ENCODE measurements at regions not wholly inside any gene's neighbourhood (a gene's known extent, or its start where the extent isn't known, plus 50 kb on each side); places are given as distances from the start of the nearest gene placed in this dataset.

GRCh38 chr4:141810038-141810711 is 173.8 kb downstream of the IL15 start:
- H3K4me1 ChIP-seq = no peaks in the 10 kb centered on the region
- WGBS, 2 donors = 69 to 70% methylated on average over 5 of the region's 5 CpGs
- peaks cover 0 to 5% of the 10 kb centered on the region in 2 donors for H3K27me3 ChIP-seq
- no peak for DNase-seq (ENCODE audit: low spot score in 2 of 2)
- no peaks in the 10 kb centered on the region for H3K36me3 ChIP-seq
- H3K27ac ChIP-seq = no peak overlapping the region
- no peak for TF ChIP-seq POLR2A (IDR thresholded peaks at IDR 0.05)
- TF ChIP-seq EP300 (IDR thresholded peaks at IDR 0.05) = no peak
- TF ChIP-seq CTCF (IDR thresholded peaks at IDR 0.05) = no peak
- H3K9me3 ChIP-seq = no peaks in the 10 kb centered on the region
- no peak overlapping the region for H3K4me3 ChIP-seq

- Histone ChIP-seq H3K4me3 (no peak overlapping the region), H3K36me3 (no peaks in the 10 kb centered on the region), H3K27me3 (peaks cover 0 to 5% of the 10 kb centered on the region in 2 donors), H3K4me1 (no peaks in the 10 kb centered on the region), H3K27ac (no peak overlapping the region), H3K9me3 (no peaks in the 10 kb centered on the region)
- no peak for DNase-seq (ENCODE audit: low spot score in 2 of 2)
- 91 to 93% methylated on average over 6 of the region's 6 CpGs for whole genome bisulfite sequencing, 2 donors
- TF ChIP-seq CTCF (IDR thresholded peaks at IDR 0.05) (no peak), POLR2A (IDR thresholded peaks at IDR 0.05) (no peak), EP300 (IDR thresholded peaks at IDR 0.05) (no peak)
Measured at GRCh38 chr4:141810712-141811375, 174.5 kb downstream of the IL15 start.

- Histone ChIP-seq H3K36me3 (no peaks in the 10 kb centered on the region), H3K4me3 (no peak overlapping the region), H3K9me3 (no peaks in the 10 kb centered on the region), H3K27ac (no peak overlapping the region), H3K27me3 (peaks cover 0 to 5% of the 10 kb centered on the region in 2 donors), H3K4me1 (no peaks in the 10 kb centered on the region)
- DNase-seq (ENCODE audit: low spot score in 2 of 2) = no peak
- TF ChIP-seq CTCF (IDR thresholded peaks at IDR 0.05) (no peak), POLR2A (IDR thresholded peaks at IDR 0.05) (no peak), EP300 (IDR thresholded peaks at IDR 0.05) (no peak)
Measured at GRCh38 chr4:141812158-141812557, 175.8 kb downstream of the IL15 start.

- Histone ChIP-seq H3K27ac (no peak overlapping the region), H3K36me3 (no peaks in the 10 kb centered on the region), H3K9me3 (no peaks in the 10 kb centered on the region), H3K27me3 (no peaks in the 10 kb centered on the region), H3K4me1 (no peaks in the 10 kb centered on the region), H3K4me3 (no peak overlapping the region)
- no peak for TF ChIP-seq EP300 (IDR thresholded peaks at IDR 0.05)
- no peak for TF ChIP-seq CTCF (IDR thresholded peaks at IDR 0.05)
- no peak for TF ChIP-seq POLR2A (IDR thresholded peaks at IDR 0.05)
- no peak for DNase-seq (ENCODE audit: low spot score in 2 of 2)
Measured at GRCh38 chr4:141814499-141814898, 178.1 kb downstream of the IL15 start.

- DNase-seq (ENCODE audit: low spot score in 2 of 2) = no peak
- no peak overlapping the region for H3K4me3 ChIP-seq
- no peaks in the 10 kb centered on the region for H3K27me3 ChIP-seq
- WGBS, 2 donors = 71 to 97% methylated on average over 3 of the region's 3 CpGs
- no peak overlapping the region for H3K27ac ChIP-seq
- no peaks in the 10 kb centered on the region for H3K36me3 ChIP-seq
- no peaks in the 10 kb centered on the region for H3K9me3 ChIP-seq
- TF ChIP-seq EP300 (IDR thresholded peaks at IDR 0.05) = no peak
- TF ChIP-seq CTCF (IDR thresholded peaks at IDR 0.05) = no peak
- TF ChIP-seq POLR2A (IDR thresholded peaks at IDR 0.05) = no peak
- H3K4me1 ChIP-seq = no peaks in the 10 kb centered on the region
Measured at GRCh38 chr4:141815646-141816045, 179.3 kb downstream of the IL15 start.
